ENCODE measurements at regions not wholly inside any gene's neighbourhood (a gene's known extent, or its start where the extent isn't known, plus 50 kb on each side); places are given as distances from the start of the nearest gene placed in this dataset.

- Mint-ChIP-seq H3K27ac (ENCODE audit: unreplicated experiment) (no peak overlapping the region), H3K9me3 (ENCODE audit: low read depth, unreplicated experiment) (peaks cover 3% of the 10 kb centered on the region), H3K4me3 (ENCODE audit: low read depth, unreplicated experiment) (no peak overlapping the region), H3K4me1 (ENCODE audit: low read depth, unreplicated experiment) (peaks cover 30% of the 10 kb centered on the region), H3K36me3 (ENCODE audit: insufficient read depth, unreplicated experiment) (no peaks in the 10 kb centered on the region), H3K27me3 (ENCODE audit: unreplicated experiment) (no peaks in the 10 kb centered on the region)
- BruUV-seq (replicated peaks): no TSS peak
- TF ChIP-seq CTCF (IDR thresholded peaks at IDR 0.05; ENCODE audit: unreplicated experiment): no peak
- no peak for DNase-seq
- CTCF ChIA-PET: no interaction called here
- intact Hi-C loops (cut with micrococcal nuclease; ENCODE audit: unreplicated experiment): no loop called here
Measured at GRCh38 chr14:55929136-55929535, 189.1 kb upstream of the PELI2 start.

- TF ChIP-seq CTCF (IDR thresholded peaks at IDR 0.05; ENCODE audit: unreplicated experiment): no peak
- Mint-ChIP-seq H3K27ac (ENCODE audit: unreplicated experiment) (no peak overlapping the region), H3K27me3 (ENCODE audit: unreplicated experiment) (no peaks in the 10 kb centered on the region), H3K9me3 (ENCODE audit: low read depth, unreplicated experiment) (peaks cover 3% of the 10 kb centered on the region), H3K4me1 (ENCODE audit: low read depth, unreplicated experiment) (peaks cover 30% of the 10 kb centered on the region), H3K4me3 (ENCODE audit: low read depth, unreplicated experiment) (no peak overlapping the region), H3K36me3 (ENCODE audit: insufficient read depth, unreplicated experiment) (no peaks in the 10 kb centered on the region)
- CTCF ChIA-PET: interaction anchor here (0.5 to 1.0 kb wide), 3 partner anchors 15 to 37 kb away, joined by 3 to 9 read pairs (median 3); no protein-coding TSS in a partner anchor
- no TSS peak for BruUV-seq (replicated peaks)
- intact Hi-C loops (cut with micrococcal nuclease; ENCODE audit: unreplicated experiment): no loop called here
- no peak for DNase-seq
Measured at GRCh38 chr14:55930016-55930784, 188.0 kb upstream of the PELI2 start.

- TF ChIP-seq CTCF (IDR thresholded peaks at IDR 0.05; ENCODE audit: unreplicated experiment): no peak
- intact Hi-C loops (cut with micrococcal nuclease; ENCODE audit: unreplicated experiment): no loop called here
- H3K36me3 Mint-ChIP-seq (ENCODE audit: insufficient read depth, unreplicated experiment): no peaks in the 10 kb centered on the region
- H3K4me3 Mint-ChIP-seq (ENCODE audit: low read depth, unreplicated experiment): no peak overlapping the region
- H3K9me3 Mint-ChIP-seq (ENCODE audit: low read depth, unreplicated experiment): peaks cover 7% of the 10 kb centered on the region
- CTCF ChIA-PET: no interaction called here
- BruUV-seq (replicated peaks): no TSS peak
- no peak overlapping the region for H3K27ac Mint-ChIP-seq (ENCODE audit: unreplicated experiment)
- H3K27me3 Mint-ChIP-seq (ENCODE audit: unreplicated experiment): no peaks in the 10 kb centered on the region
- no peak for DNase-seq
- H3K4me1 Mint-ChIP-seq (ENCODE audit: low read depth, unreplicated experiment): no peaks in the 10 kb centered on the region
Measured at GRCh38 chr14:55936691-55937090, 181.5 kb upstream of the PELI2 start.

GRCh38 chr14:55938249-55938791 is 179.9 kb upstream of the PELI2 start:
- Mint-ChIP-seq H3K4me3 (ENCODE audit: low read depth, unreplicated experiment) (no peak overlapping the region), H3K27me3 (ENCODE audit: unreplicated experiment) (no peaks in the 10 kb centered on the region), H3K27ac (ENCODE audit: unreplicated experiment) (no peak overlapping the region), H3K9me3 (ENCODE audit: low read depth, unreplicated experiment) (peaks cover 3% of the 10 kb centered on the region), H3K4me1 (ENCODE audit: low read depth, unreplicated experiment) (no peaks in the 10 kb centered on the region), H3K36me3 (ENCODE audit: insufficient read depth, unreplicated experiment) (no peaks in the 10 kb centered on the region)
- no TSS peak for BruUV-seq (replicated peaks)
- no peak for DNase-seq
- intact Hi-C loops (cut with micrococcal nuclease; ENCODE audit: unreplicated experiment): no loop called here
- CTCF ChIA-PET: no interaction called here
- TF ChIP-seq CTCF (IDR thresholded peaks at IDR 0.05; ENCODE audit: unreplicated experiment): no peak

All from Calu3 (cell line).